B cell (primary cell): ENCODE measurements at regions not wholly inside any gene's neighbourhood (a gene's known extent, or its start where the extent isn't known, plus 50 kb on each side); places are given as distances from the start of the nearest gene placed in this dataset.

ENCODE experiments used
- ATAC-seq: fragments of 200-7000 bp; cut with Tn5 transposase; one replicate; pipeline ENCODE4 v1.10.0; 2021; ENCODE audit warnings: low read depth, mild to moderate bottlenecking, moderate number of reproducible peaks, moderate library complexity
- CTCF ChIA-PET: fragments of 350-600 bp; sonication (Branson Sonifier 250); formaldehyde crosslinking; loops from one replicate; lab custom pipeline; 2021; ENCODE audit warnings: antibody characterized with exemption, inconsistent platforms; lab: Charles Lee
- POLR2A ChIA-PET: fragments of 350-600 bp; sonication (Branson Sonifier 250); formaldehyde crosslinking; loops from one replicate; lab custom pipeline; 2021; ENCODE audit warnings: antibody characterized with exemption; lab: Charles Lee
- DNase-seq: peaks from one replicate; pipeline ENCODE4 v3.0.0; 2013
- H2AFZ ChIP-seq: 2 replicates; pipeline ENCODE4 v1.6.1; 2012; ENCODE audit warnings: mild to moderate bottlenecking, low read depth, low read length; ENCODE audit not compliant: insufficient read depth, poor library complexity, severe bottlenecking
- H3K27ac ChIP-seq, 2 donors: 1 replicate in 1 of 2; 2 replicates in 1 of 2; pipeline ENCODE4 v1.5.1; 2012 to 2013; ENCODE audit warnings: low read length in 2 of 2, mild to moderate bottlenecking in 2 of 2, moderate library complexity in 1 of 2
- H3K27me3 ChIP-seq, 4 experiments: fragments of 200-600 bp in 1 of 4; sonication (generic) in 1 of 4; replicated peaks in 1 of 4; 1 replicate in 2 of 4; 2 replicates in 2 of 4; pipeline versions ENCODE4 v1.6.1 to v1.7.0; 2013 to 2016; ENCODE audit warnings: low read length in 3 of 4, mild to moderate bottlenecking in 2 of 4, mixed read lengths in 1 of 4, moderate library complexity in 1 of 4; ENCODE audit not compliant: insufficient read depth in 4 of 4, control insufficient read depth in 3 of 4; ENCODE audit errors: control extremely low read depth in 1 of 4
- H3K36me3 ChIP-seq, 2 experiments: replicated peaks in 1 of 2; 1 replicate in 1 of 2; 2 replicates in 1 of 2; pipeline versions ENCODE4 v1.6.1 to v1.7.1; 2013; ENCODE audit warnings: low read length in 1 of 2; ENCODE audit not compliant: insufficient read depth in 2 of 2, control insufficient read depth in 1 of 2; ENCODE audit errors: control extremely low read depth in 1 of 2, extremely low read depth in 1 of 2
- H3K4me1 ChIP-seq, 2 donors: fragments of 200-600 bp in 1 of 2; sonication (generic) in 1 of 2; 1 replicate in 1 of 2; 2 replicates in 1 of 2; pipeline versions ENCODE4 v1.5.1 to v1.6.1; 2013 to 2017; ENCODE audit warnings: low read length in 2 of 2; ENCODE audit not compliant: control insufficient read depth in 2 of 2, insufficient read depth in 2 of 2
- H3K4me2 ChIP-seq: replicated peaks from 2 replicates; pipeline ENCODE3; 2012; ENCODE audit warnings: mild to moderate bottlenecking, low read depth, low read length; ENCODE audit not compliant: poor library complexity, severe bottlenecking
- H3K4me3 ChIP-seq, 5 experiments: fragments of 200-600 bp in 1 of 5; sonication (generic) in 1 of 5; 1 replicate in 3 of 5; 2 replicates in 2 of 5; pipeline versions ENCODE4 v1.5.1 to v1.7.0; 2011 to 2016; ENCODE audit warnings: low read length in 4 of 5, mild to moderate bottlenecking in 4 of 5, low read depth in 2 of 5, control low read depth in 1 of 5, moderate library complexity in 1 of 5; ENCODE audit not compliant: insufficient read depth in 1 of 5; ENCODE audit errors: control extremely low read depth in 1 of 5, extremely low read depth in 1 of 5
- H3K79me2 ChIP-seq: fragments of 200-600 bp; sonication (generic); one replicate; pipeline ENCODE4 v1.6.0; 2016; ENCODE audit warnings: low read length; ENCODE audit not compliant: control insufficient read depth, insufficient read depth
- H3K9ac ChIP-seq: fragments of 200-600 bp; sonication (generic); 2 replicates; pipeline ENCODE4 v1.6.1; 2017; ENCODE audit warnings: mild to moderate bottlenecking, low read length, moderate library complexity
- H3K9me3 ChIP-seq, 3 donors: one replicate each; pipeline versions ENCODE4 v1.6.1 to v1.7.1; 2013; ENCODE audit warnings: low read length in 2 of 3; ENCODE audit not compliant: control insufficient read depth in 2 of 3, insufficient read depth in 1 of 3; ENCODE audit errors: control extremely low read depth in 1 of 3
- H4K20me1 ChIP-seq: 2 replicates; pipeline ENCODE4 v1.6.0; 2012; ENCODE audit warnings: mild to moderate bottlenecking, low read length; ENCODE audit not compliant: insufficient read depth, control insufficient read depth, poor library complexity, severe bottlenecking
- H3K27ac Mint-ChIP-seq: one replicate; pipeline ENCODE4 v1.8.0; 2021; ENCODE audit warnings: mixed read lengths
- H3K27me3 Mint-ChIP-seq: one replicate; pipeline ENCODE4 v1.8.0; 2021; ENCODE audit warnings: mixed read lengths
- H3K4me1 Mint-ChIP-seq: one replicate; pipeline ENCODE4 v1.8.0; 2021; ENCODE audit warnings: mixed read lengths
- H3K4me3 Mint-ChIP-seq: one replicate; pipeline ENCODE4 v1.8.0; 2021; ENCODE audit warnings: mixed read lengths
- H3K9me3 Mint-ChIP-seq: one replicate; pipeline ENCODE4 v1.8.0; 2022; ENCODE audit warnings: mixed read lengths; ENCODE audit not compliant: insufficient read depth
- EZH2 ChIP-seq: IDR thresholded peaks from 2 replicates; pipeline ENCODE4 v1.6.1; 2012; ENCODE audit warnings: borderline replicate concordance, low read depth, mild to moderate bottlenecking, moderate library complexity, low read length; ENCODE audit not compliant: insufficient read depth, poor library complexity, severe bottlenecking
- WGBS: methylation state at CpG from one replicate; pipeline ENCODE4 v1.1.5; 2013; ENCODE audit warnings: missing lambda C conversion rate; ENCODE audit not compliant: insufficient coverage; 5-methylcytosine and 5-hydroxymethylcytosine counted together
- intact Hi-C: fragments of 100-400 bp; cut with micrococcal nuclease; formaldehyde crosslinking; loops from one replicate; pipeline ENCODE4 v1.10.0; 2022
- TF ChIP-seq, protein P1 (sequence below): fragments of 200-600 bp; IDR thresholded peaks from one replicate; pipeline ENCODE4 v1.8.0; 2022; ENCODE audit warnings: antibody characterized with exemption, mild to moderate bottlenecking

DNA sequence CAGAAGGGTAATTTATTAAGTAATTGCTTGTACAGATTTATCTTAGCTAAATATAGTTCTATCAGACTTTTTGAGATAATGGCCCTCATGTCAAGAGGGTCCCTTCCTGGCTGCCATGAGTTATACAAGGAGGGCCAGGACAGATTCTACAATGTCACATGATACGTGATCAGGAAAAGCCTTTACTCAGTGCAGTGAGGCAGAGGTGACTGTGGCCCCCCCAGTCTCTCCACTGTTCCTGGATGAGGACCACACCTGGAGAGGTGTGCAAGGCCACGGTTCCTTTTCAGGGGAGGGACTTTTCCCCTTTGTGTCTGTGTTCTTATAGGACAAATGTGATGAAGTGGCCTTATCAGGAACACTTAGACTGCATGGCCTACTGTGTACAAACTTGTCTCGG is 54.3 kb upstream of the LRCH1 start:
- Histone ChIP-seq H2AFZ (no peak overlapping the region), H3K79me2 (no peaks in the 10 kb centered on the region), H3K27ac (no peak overlapping the region), H3K9ac (no peak overlapping the region), H3K36me3 (no peaks in the 10 kb centered on the region), H3K4me2 (no peak overlapping the region), H3K27me3 (no peaks in the 10 kb centered on the region), H3K4me1 (no peaks in the 10 kb centered on the region), H3K9me3 (no peaks in the 10 kb centered on the region), H4K20me1 (no peaks in the 10 kb centered on the region), H3K4me3 (no peak overlapping the region)
- POLR2A ChIA-PET = interaction anchor here (0.6 kb wide), 1 partner anchor 225 kb away, joined by 4 read pairs; no protein-coding TSS in a partner anchor
- intact Hi-C loops = no loop called here
- TF ChIP-seq EZH2 = no peak
- TF ChIP-seq, protein P1, sequence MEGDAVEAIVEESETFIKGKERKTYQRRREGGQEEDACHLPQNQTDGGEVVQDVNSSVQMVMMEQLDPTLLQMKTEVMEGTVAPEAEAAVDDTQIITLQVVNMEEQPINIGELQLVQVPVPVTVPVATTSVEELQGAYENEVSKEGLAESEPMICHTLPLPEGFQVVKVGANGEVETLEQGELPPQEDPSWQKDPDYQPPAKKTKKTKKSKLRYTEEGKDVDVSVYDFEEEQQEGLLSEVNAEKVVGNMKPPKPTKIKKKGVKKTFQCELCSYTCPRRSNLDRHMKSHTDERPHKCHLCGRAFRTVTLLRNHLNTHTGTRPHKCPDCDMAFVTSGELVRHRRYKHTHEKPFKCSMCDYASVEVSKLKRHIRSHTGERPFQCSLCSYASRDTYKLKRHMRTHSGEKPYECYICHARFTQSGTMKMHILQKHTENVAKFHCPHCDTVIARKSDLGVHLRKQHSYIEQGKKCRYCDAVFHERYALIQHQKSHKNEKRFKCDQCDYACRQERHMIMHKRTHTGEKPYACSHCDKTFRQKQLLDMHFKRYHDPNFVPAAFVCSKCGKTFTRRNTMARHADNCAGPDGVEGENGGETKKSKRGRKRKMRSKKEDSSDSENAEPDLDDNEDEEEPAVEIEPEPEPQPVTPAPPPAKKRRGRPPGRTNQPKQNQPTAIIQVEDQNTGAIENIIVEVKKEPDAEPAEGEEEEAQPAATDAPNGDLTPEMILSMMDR = no peak
- ATAC-seq (no peak), DNase-seq (no peak)
- H3K27ac Mint-ChIP-seq = no peak overlapping the region
- CTCF ChIA-PET = no interaction called here
- H3K4me1 Mint-ChIP-seq = no peaks in the 10 kb centered on the region
- no peak overlapping the region for H3K4me3 Mint-ChIP-seq
- H3K27me3 Mint-ChIP-seq = peaks cover 6% of the 10 kb centered on the region
- WGBS = 92% methylated on average over 2 of the region's 3 CpGs
- no peaks in the 10 kb centered on the region for H3K9me3 Mint-ChIP-seq

GRCh38 chr13:46496086-46496485 is 56.9 kb upstream of the LRCH1 start:
- no peaks in the 10 kb centered on the region for H3K9me3 ChIP-seq

More at GRCh38 chr13:46496086-46496485, 56.9 kb upstream of the LRCH1 start:
- no peak overlapping the region for H3K4me3 Mint-ChIP-seq
- H3K4me3 ChIP-seq = no peak overlapping the region
- no peak overlapping the region for H3K9ac ChIP-seq
- ChIA-PET CTCF (interaction anchor here (2.7 to 4.7 kb wide), 2 partner anchors 56 to 224 kb away, joined by 8 to 72 read pairs; partner anchors contain the start of gene LRCH1), POLR2A (no interaction called here)
- H3K36me3 ChIP-seq = no peaks in the 10 kb centered on the region
- no peaks in the 10 kb centered on the region for H3K4me1 Mint-ChIP-seq
- no peak overlapping the region for H2AFZ ChIP-seq
- H3K27me3 ChIP-seq = no peaks in the 10 kb centered on the region
- no peak overlapping the region for H3K27ac ChIP-seq
- 100% methylated on average over 1 of the region's 4 CpGs for WGBS
- H3K27ac Mint-ChIP-seq = no peak overlapping the region
- ATAC-seq (no peak), DNase-seq (no peak)
- no peaks in the 10 kb centered on the region for H3K4me1 ChIP-seq
- no peaks in the 10 kb centered on the region for H3K79me2 ChIP-seq
- H3K9me3 Mint-ChIP-seq = no peaks in the 10 kb centered on the region
- H3K4me2 ChIP-seq = no peak overlapping the region
- H4K20me1 ChIP-seq = no peaks in the 10 kb centered on the region
- H3K27me3 Mint-ChIP-seq = peaks cover 6% of the 10 kb centered on the region
- TF ChIP-seq, protein P1 = no peak
- TF ChIP-seq EZH2 = no peak
- intact Hi-C loops = no loop called here
